Calu3 (cell line): ENCODE measurements at regions not wholly inside any gene's neighbourhood (a gene's known extent, or its start where the extent isn't known, plus 50 kb on each side); places are given as distances from the start of the nearest gene placed in this dataset.

Experiments
- BruUV-seq: library from RNA; stranded (reverse); fragments of 400-500 nt; replicated peaks from 2 replicates; lab custom pipeline; 2021; lab: Mats Ljungman, UMichigan
- CTCF ChIA-PET: fragments of 300-600 bp; sonication (Branson Sonifier 250); formaldehyde crosslinking; loops from one replicate; lab custom pipeline; 2022; ENCODE audit warnings: antibody characterized with exemption; lab: Charles Lee
- DNase-seq: peaks from one replicate; pipeline ENCODE4 v3.0.0; 2022
- H3K27ac Mint-ChIP-seq: one replicate; pipeline ENCODE4 v1.8.0; 2022; ENCODE audit warnings: mixed read lengths; ENCODE audit not compliant: unreplicated experiment
- H3K27me3 Mint-ChIP-seq: one replicate; pipeline ENCODE4 v1.8.0; 2022; ENCODE audit warnings: mixed read lengths; ENCODE audit not compliant: unreplicated experiment
- H3K36me3 Mint-ChIP-seq: one replicate; pipeline ENCODE4 v1.8.0; 2022; ENCODE audit warnings: mild to moderate bottlenecking, moderate library complexity, mixed read lengths; ENCODE audit not compliant: insufficient read depth, unreplicated experiment
- H3K4me1 Mint-ChIP-seq: one replicate; pipeline ENCODE4 v1.8.0; 2022; ENCODE audit warnings: mild to moderate bottlenecking, low read depth, mixed read lengths; ENCODE audit not compliant: unreplicated experiment
- H3K4me3 Mint-ChIP-seq: one replicate; pipeline ENCODE4 v1.8.0; 2022; ENCODE audit warnings: mild to moderate bottlenecking, low read depth, moderate library complexity, mixed read lengths; ENCODE audit not compliant: unreplicated experiment
- H3K9me3 Mint-ChIP-seq: one replicate; pipeline ENCODE4 v1.8.0; 2022; ENCODE audit warnings: low read depth, mixed read lengths; ENCODE audit not compliant: unreplicated experiment
- intact Hi-C: fragments of 100-400 bp; cut with micrococcal nuclease; formaldehyde crosslinking; loops from one replicate; pipeline ENCODE4 v1.10.0; 2022; ENCODE audit not compliant: unreplicated experiment
- TF ChIP-seq, protein P1 (sequence below): fragments of 200-600 bp; IDR thresholded peaks from one replicate; pipeline ENCODE4 v1.8.0; 2022; ENCODE audit warnings: antibody characterized with exemption; ENCODE audit not compliant: unreplicated experiment

- BruUV-seq = no TSS peak
- Mint-ChIP-seq H3K36me3 (no peaks in the 10 kb centered on the region), H3K4me1 (no peaks in the 10 kb centered on the region), H3K9me3 (peaks cover 4% of the 10 kb centered on the region), H3K27me3 (no peaks in the 10 kb centered on the region), H3K4me3 (no peak overlapping the region), H3K27ac (no peak overlapping the region)
- no peak for DNase-seq
- TF ChIP-seq, protein P1, sequence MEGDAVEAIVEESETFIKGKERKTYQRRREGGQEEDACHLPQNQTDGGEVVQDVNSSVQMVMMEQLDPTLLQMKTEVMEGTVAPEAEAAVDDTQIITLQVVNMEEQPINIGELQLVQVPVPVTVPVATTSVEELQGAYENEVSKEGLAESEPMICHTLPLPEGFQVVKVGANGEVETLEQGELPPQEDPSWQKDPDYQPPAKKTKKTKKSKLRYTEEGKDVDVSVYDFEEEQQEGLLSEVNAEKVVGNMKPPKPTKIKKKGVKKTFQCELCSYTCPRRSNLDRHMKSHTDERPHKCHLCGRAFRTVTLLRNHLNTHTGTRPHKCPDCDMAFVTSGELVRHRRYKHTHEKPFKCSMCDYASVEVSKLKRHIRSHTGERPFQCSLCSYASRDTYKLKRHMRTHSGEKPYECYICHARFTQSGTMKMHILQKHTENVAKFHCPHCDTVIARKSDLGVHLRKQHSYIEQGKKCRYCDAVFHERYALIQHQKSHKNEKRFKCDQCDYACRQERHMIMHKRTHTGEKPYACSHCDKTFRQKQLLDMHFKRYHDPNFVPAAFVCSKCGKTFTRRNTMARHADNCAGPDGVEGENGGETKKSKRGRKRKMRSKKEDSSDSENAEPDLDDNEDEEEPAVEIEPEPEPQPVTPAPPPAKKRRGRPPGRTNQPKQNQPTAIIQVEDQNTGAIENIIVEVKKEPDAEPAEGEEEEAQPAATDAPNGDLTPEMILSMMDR = no peak
- intact Hi-C loops = no loop called here
- CTCF ChIA-PET = no interaction called here
Observed at GRCh38 chrX:128142745-128143144, 90.5 kb upstream of the ACTRT1 start.

DNA sequence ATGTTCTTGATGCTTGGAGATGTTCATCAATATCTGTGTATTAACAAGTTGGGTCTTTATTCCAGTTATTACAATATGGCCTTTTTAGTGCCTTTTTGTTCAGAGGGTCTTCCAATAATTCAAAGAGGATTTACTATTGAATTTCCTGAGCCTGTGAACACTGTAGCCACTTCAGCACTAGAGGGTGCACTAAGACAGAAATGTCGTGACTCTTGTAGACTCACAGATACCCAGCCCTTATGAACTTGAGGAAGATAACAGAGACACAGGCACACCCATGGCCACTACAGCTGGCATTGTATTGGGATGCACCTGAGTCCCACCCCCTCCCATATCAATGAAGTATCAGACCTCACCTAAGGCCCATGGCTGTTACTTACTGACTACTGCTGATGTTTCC, 54.4 kb upstream of the ACTRT1 start:
- H3K27ac Mint-ChIP-seq = no peak overlapping the region
- H3K4me3 Mint-ChIP-seq = no peak overlapping the region
- CTCF ChIA-PET = no interaction called here
- intact Hi-C loops = loop anchor here (5.0 kb wide), 1 partner anchor 1256 kb away; no protein-coding TSS in a partner anchor
- TF ChIP-seq, protein P1 = no peak
- no TSS peak for BruUV-seq
- H3K4me1 Mint-ChIP-seq = no peaks in the 10 kb centered on the region
- no peaks in the 10 kb centered on the region for H3K27me3 Mint-ChIP-seq
- H3K36me3 Mint-ChIP-seq = no peaks in the 10 kb centered on the region
- DNase-seq = no peak
- H3K9me3 Mint-ChIP-seq = peaks cover 4% of the 10 kb centered on the region

GRCh38 chrX:128105659-128106058, 53.5 kb upstream of the ACTRT1 start:
- TF ChIP-seq, protein P1 = no peak
- CTCF ChIA-PET = no interaction called here
- H3K27me3 Mint-ChIP-seq = no peaks in the 10 kb centered on the region
- H3K36me3 Mint-ChIP-seq = no peaks in the 10 kb centered on the region
- intact Hi-C loops = loop anchor here (5.0 kb wide), 1 partner anchor 1257 kb away; no protein-coding TSS in a partner anchor
- no TSS peak for BruUV-seq
- peaks cover 4% of the 10 kb centered on the region for H3K9me3 Mint-ChIP-seq
- DNase-seq = no peak
- H3K4me1 Mint-ChIP-seq = no peaks in the 10 kb centered on the region
- no peak overlapping the region for H3K27ac Mint-ChIP-seq
- H3K4me3 Mint-ChIP-seq = no peak overlapping the region
